Stimulated activated CD8-positive, alpha-beta memory T cell treated with anti-CD3 and anti-CD28 coated beads, Interleukin-7, amount 100 ng/mL, for 4 hours (primary cell): ENCODE measurements at regions not wholly inside any gene's neighbourhood (a gene's known extent, or its start where the extent isn't known, plus 50 kb on each side); places are given as distances from the start of the nearest gene placed in this dataset.
"Not testable (repeated sequence)": the region's sequence is repeated elsewhere in the genome, so short reads cannot be mapped to it uniquely, and the experiment has no call there.

ENCODE experiments used
- DNase-seq, 2 donors: peaks; one replicate each; pipeline ENCODE4 v3.0.0-alpha.2; 2020; ENCODE audit warnings: low read depth in 2 of 2

DNA sequence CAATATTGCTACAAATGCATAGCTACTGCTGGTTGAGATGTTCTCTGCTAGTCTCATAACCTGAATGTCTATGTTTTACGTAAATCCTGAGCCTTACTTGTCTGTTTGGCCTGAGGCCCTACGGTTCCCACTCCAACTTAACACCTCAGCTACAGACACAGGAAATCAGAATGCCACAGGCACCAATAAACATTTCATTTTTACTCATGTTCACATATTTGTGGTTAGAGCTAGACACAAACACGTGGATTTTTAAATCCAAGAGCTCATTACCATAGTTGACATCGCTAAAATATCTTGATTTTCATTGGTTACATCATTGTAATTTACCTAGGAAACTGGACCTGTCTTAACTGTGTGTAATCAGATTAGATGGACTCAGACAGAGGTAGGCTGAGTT lies 263.8 kb upstream of the CDH19 start:
- DNase-seq = no peak

DNA sequence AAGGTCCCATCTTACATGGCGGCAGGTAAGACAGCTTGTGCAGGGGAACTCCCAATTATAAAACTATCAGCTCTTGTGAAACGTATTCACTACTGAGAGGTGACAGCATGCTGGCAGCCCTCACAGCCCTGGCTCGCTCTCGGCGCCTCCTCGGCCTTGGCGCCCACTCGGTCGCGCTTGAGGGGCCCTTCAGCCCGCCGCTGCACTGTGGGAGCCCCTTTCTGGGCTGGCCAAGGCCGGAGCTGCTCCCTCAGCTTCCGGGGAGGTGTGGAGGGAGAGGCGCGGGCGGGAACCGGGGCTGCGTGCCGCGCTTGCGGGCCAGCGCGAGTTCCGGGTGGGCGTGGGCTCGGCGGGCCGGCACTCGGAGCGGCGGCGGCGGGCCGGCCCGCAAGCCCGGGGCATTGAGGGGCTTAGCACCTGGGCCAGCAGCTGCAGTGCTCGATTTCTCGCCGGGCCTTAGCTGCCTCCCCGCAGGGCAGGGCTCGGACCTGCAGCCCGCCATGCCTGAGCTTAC lies 262.6 kb upstream of the CDH19 start:
- DNase-seq = not testable (repeated sequence)

DNA sequence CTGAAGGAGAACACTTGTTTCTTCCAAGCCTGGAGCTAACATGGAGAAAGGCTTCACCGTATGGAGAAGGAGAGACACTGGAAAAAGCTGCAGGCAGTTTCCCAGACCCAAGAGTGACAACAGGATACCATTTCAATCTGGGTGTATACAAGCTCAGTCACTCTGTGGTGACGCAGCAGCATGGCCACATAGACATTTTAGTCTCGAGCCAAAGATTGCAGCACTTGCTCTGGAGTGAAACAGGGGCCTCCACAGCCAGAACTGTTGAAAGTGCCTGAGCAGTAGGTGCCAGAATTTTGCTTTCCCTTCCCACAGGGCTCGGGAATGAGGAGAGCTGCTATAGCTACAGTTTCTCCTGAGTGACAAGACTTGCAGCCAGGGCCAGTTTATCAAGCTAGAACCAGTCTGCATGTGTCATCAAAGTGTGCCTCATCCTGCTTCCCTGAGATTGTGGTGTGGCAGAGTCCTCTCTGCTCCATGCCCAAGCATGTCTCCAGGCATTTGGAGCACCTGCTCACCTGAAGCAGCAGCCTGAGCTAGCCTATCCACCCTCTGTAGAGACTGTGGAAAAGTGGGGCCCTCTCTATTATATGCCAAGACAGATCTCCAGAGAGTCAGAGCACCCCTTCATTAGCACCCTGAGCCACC lies 234.6 kb upstream of the CDH19 start:
- DNase-seq = no peak

DNA sequence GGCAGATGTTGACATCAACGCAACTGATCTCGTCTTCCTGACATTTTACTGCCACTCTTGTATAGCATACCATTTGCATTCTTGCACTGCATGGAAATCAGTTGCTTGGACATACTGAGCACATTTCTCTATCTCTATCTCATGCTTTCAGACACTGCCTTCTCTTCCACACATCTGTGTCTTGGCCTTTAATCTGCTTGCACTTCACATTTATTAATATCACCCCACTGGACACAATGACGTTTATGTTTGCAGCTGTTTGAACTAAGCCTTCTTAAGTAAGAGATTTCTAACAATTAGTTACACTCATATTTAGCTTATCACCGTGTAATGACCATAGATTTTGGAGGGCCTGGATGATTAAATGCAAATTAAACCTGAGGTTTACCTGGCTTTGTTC lies 229.8 kb upstream of the CDH19 start:
- DNase-seq = no peak

DNA sequence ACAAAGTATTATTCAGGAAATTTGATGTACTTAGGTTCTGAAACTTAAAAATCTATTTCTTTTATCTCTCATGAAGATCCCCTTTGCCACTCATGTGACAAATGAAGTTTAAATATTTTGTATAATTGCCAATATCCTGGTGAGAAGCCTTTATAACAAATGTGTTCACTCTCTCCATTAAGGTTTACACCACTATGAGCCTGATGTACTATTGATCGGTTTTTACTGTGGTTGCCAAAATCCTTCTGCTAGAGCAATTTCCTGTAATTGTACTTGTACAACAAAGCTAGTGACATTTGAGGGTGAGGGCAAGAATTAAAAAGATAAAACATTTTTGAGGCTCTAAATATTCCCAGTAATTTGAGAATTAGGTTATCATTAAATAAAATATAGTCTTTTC lies 222.3 kb upstream of the CDH19 start:
- no peak for DNase-seq

DNA sequence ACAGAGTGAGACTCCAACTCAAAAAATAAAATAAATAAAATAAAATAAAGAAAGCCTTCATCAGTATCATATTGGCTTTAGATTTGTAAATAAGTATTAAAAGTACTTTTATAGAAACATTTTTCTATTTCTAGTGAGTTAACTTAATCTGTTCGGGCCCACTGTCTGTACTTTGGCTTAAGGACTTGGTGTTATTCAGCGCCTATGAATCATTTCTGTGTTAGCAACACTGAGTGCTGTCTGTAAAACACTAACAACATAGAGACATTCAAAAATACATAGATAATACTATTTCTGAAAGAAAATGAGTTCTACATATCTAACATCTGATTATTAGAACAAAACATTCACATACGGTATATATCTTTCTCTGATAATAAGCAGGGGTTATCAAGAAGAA lies 221.5 kb upstream of the CDH19 start:
- no peak for DNase-seq

DNA sequence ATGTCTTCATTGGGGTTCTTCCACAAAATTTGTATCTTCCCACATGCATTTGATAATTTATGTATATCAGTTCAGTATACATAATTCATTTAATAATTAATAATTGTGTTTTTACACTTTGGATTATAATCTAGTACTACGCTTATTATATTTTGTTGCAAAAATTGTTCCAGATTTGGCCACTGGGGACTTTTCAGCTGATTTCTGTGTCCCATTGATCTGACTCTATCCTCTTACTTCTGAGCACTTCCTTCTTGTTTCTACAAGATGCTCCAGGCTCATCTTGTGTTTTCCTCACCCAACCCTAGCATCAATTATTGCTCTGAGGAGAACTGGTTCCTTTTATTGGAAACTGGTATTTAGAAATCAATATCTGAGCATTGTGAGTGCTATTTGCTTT lies 215.3 kb upstream of the CDH19 start:
- DNase-seq = no peak

DNA sequence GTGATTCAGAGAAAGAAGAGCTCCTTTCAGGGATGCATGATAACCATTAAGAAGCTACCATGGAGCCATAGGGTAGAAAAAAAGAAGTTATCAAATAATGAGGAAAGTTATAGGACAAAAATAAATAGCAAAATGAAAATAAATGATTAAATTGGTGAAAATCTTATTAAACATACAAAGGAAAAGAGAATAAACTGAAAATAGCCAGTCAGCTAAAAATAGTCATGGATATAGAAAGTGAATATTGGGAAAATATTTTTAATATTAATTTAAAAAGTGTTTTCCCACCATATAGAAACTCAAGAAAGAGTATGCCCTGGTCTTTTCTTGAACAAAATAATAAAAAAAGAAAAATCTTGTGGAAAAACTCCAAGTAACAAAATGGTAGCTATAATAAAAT lies 209.2 kb upstream of the CDH19 start:
- no peak for DNase-seq

DNA sequence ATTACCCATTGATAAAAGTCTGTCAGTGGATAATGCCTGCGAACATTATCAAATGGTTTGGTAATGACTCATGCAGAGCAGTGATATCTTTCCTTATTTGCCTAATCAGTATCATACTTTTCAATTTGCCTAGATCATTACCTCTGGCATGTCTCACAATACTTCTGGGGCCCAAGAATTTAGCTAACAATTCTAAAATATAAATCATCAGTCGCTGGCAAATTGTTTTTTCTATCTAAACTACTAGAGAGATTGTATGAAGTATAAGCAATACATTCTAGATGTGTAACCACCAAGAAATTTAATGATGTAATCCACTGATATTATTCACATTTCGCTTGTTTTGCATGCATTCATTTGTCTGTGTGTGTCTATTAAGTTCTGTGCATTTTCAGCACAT lies 191.2 kb upstream of the CDH19 start:
- DNase-seq = no peak

DNA sequence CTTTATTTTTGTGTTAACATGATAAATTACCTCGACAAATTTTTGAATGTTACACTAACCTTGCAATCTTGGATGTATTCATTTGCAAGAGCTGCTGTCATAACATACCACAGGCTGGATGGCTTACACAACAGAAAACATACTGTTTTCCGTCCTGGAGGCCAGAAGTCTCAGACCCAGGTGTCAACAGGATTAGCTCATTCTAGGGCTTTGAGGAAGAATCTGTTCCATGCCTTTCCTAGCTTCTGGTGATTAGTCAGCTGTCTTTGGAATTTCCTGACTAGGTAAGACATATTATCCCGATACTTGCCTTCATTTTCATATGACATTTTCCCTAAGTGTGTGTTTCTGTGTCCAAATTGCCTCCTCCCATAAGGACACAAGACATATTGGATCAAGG lies 188.6 kb upstream of the CDH19 start:
- DNase-seq = no peak

DNA sequence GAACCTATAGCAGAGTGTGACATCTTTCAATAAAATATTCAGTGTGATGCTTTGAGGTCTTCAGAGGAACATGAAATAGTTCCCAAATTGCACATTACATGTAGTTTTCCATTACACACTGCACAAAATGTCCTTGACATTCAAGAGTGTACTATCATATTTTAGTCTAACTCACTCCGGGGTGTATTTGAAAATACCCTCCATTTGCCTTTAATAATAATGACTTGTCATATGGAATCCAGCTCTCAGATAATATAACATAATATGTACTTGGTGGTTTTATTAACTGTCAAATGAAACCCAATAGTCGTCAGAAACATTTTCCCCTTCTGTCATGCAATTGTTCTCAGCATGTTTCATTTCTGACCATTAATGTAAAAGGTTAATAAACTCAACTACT lies 176.7 kb upstream of the CDH19 start:
- DNase-seq = no peak

DNA sequence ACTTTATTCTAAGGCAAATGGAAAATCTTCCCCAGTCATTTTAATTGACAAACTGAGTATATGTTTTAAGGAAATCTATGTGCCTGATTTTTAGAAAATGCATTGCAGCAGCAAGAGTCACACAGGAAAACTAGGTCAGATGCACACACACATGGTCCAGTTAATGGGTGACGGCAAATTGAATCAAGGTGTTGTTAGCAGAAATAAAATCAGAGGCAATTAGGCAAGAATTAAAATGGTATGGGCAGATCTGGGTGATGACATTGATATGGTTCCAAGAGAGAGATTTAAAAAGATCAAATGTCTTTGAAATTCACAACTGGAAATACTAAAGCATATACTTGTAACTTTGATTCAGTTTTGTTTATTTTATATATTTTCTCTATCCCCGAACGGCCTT lies 174.2 kb upstream of the CDH19 start:
- DNase-seq = no peak

DNA sequence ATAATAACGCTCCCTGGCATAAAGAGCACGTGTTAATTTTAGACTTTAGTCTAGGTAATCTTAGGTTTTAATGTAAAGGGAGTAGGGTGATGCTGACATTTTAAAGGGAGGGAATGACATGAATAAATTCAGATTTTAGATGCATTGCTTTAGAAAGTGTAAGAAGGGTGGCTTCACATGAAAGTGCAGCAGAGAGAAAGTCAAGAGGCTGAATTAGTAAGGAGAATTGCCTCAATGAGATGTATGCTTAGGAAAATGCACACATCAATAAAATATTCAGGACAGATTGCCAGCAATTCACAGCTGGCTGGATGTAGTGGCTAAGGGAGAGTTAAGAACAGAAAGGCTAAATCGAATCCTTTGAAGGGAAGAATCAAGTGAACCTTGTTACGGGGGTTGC lies 165.5 kb upstream of the CDH19 start:
- DNase-seq = no peak

DNA sequence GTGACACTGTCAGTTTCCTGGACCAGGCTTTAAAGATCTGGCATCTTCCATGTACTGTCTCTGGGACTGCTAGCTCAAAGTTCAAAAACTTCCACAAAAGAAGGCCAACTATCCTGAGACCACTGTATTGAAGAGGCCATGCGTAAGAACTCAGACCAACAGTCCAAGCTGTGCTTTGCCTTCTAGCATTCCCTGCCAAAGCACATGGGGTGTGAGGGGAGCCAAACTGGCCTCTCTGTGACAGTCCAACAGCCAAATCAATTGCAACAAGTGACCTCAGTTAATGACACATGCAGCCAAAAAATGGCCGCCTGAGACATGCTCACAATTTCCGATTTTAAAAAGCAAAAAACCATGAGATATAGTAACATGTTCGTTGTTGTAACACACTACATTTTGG lies 160.3 kb upstream of the CDH19 start:
- DNase-seq = no peak

DNA sequence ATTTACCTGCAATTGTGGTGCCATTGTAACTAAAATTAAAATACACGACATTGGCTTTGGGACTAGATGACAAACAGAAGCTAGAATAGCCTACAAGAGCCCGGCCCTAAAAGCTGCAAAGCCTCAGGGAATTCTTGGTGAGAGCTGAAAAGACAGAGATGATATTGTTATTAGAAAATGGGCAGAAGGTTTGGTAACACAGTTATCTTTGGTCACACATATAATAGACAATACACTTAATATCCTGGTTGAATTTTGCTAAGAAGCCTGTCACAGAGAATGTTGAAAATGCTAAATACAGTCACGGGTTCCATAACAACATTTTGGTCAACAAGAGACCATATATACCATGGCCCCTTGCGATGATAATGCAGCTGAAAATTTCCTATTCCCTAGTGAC lies 157.3 kb upstream of the CDH19 start:
- no peak for DNase-seq

DNA sequence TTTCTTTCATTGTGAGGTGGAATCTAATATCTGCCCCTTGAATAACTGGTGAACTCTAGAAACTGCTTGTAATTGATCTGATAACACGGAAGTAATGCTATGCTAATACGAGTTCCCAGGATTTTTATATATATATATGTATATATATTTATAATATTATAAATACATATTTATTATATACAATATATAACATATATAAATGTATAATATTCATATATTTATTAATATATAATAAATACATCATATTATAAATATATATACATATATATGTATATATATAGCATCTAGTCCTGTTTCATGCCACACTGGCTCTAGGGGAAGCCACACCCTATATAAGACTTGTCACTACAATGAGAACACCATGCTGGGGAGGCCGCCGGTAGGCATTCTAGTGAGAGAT lies 156.7 kb upstream of the CDH19 start:
- no peak for DNase-seq

DNA sequence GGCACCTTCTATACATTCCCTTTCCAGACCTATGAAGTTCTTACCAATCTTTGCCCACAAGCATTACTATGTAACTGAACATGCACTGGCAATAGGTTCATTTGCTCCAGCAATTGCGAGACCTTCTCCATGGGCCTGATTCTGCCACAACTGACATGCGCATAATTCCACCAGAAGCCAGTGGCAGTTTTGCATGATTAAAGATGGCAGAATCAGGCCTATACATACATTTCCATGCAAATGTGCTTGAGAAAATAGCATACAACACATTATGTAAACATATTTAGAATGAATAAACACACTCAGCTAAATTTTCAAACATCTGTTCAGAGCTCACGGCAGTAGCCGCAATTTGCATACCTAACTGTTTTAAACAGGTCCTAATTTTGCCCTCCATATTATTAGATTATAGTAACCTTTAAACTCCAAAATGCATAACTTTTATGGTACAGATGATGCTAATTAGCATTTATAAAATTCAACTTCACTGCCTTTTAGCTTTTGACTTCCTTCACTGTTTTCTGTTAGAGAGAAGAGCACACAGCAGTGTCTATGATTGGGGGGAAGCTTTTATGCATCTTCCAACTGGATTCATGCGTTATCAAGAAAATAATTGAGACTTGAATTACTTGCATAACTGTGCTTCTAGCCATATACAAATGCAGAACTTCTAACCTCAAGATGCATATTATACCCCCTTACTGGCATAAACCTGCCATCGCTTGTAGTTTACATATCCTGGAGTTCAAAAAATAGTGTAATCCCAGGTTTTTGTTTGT lies 155.3 kb upstream of the CDH19 start:
- no peak for DNase-seq

DNA sequence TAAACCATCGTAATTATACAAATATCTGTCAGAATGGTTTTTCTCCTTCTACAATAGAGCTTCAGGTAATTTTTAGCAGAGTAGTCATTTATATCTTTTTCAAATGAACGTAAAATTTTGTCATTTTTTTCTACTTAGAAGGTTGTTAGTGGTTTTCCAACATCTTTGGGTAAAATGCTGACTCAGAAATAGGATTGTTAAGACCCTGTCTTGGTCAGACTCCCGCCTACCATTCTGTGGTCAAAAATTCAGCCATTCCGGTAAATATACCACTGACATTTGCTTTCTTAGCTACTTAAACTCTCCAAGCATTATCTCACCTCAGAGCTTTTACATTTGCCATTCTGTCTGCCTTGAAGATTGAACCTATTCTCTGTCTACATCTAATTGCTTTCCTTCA lies 154.1 kb upstream of the CDH19 start:
- no peak for DNase-seq

DNA sequence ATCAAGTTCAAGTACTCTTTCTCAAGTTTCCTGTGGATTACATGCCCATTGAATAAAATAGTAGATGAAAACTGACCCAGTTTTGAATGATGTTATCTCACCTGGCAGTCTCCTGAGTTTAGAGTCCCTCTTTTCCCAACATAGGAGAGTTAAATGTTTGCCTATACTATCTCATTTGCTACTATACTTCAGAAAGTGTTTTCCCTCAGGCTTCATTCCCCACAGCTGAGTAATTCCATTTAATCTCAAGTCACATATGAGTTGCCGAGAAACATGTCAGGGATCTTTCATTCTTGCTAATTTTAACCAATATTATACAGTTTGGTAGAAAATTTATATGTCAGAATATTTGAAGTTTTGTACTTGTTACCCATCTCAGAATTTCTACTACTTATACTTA lies 150.4 kb upstream of the CDH19 start:
- no peak for DNase-seq

DNA sequence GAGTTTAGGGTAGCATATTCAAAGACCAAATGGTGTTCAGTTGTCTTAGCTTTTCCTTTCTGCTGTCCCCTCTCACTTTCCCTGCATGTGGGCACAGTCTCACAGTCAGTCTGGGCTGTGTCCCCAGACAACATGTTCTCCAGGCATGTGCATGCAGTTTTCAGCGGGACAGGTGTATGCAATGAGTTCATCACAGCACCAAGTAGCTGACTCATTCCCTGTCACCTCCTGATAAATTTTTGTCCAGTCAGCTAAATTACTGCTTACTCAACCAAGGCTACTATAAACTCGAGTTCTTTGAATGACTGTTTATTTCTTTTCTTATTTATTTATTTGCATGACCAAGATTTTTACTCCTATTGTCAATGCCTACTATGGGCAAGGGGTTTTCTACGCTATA lies 148.8 kb upstream of the CDH19 start:
- DNase-seq = no peak

DNA sequence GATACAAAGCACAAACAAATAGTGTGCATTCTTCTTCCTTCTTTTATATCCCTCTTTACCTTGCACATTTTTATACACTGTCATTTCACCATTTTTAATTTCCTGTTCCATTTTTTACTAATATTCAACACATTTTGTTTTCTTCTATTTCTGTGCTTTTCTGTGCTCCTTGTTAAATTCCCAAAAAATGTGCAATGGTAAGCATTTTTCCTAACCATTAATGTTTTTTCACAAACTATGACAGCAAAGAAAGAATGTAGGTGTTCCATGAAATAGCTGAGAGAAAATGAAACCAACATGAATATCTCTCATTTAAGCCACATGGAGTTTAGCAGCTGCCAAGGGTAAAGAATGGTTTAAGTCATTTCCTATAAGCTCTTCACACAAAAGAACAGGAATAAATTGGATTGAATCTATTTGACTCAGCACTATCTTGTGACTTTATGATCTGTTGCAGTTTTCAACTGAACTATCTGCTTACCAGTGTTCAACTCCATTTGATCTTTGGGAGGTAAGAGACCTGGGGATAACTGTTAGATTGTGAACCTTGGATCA lies 145.7 kb upstream of the CDH19 start:
- no peak for DNase-seq

DNA sequence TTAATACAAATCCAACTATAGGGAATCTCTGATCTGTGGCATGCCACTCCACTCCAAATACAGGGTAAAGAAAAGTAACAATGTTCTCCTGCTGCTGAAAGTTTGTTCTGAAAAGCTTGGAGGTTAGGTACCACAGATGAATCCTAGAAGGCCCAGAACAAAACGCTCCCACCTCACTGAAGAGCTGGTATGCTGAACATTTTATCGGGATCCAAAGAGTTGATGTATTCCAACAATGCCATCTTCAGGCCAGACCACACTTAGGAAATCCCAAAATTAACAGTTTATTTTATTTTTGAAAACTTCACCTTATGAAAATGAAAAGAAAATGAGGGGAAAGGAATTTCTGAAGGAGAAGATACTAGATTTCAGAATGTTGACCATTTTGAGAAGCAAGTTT lies 145.1 kb upstream of the CDH19 start:
- no peak for DNase-seq

DNA sequence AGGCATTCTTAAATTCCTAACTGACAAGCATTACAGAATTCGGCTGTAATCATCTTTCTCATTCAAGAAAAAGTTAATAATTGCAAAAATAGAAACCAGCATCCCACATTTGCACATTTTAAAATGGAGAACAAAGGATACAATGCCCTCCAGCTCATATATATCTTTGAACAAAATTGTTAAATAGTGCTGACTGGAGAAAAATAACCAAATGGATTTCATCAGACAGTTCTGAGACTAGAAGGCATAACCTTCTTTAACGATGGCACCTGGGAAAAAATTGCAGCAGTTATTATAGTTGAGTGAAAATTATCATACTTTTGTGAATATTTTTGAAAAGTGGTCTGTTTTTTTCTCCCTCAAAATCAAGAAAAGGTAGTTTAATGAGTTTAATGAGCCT lies 138.9 kb upstream of the CDH19 start:
- no peak for DNase-seq
